A549 (cell line): ENCODE measurements at regions not wholly inside any gene's neighbourhood (a gene's known extent, or its start where the extent isn't known, plus 50 kb on each side); places are given as distances from the start of the nearest gene placed in this dataset.

Experiments
- ATAC-seq, 2 experiments: fragments of 200-7000 bp in 1 of 2; fragments of >200 bp in 1 of 2; cut with Nextera tagmentation in 1 of 2; cut with Tn5 transposase in 1 of 2; 3 replicates each; pipeline versions ENCODE4 v1.8.0 to v1.9.1; 2018 to 2020; ENCODE audit warnings: mild to moderate bottlenecking in 1 of 2, moderate library complexity in 1 of 2
- CTCF ChIA-PET: fragments of 300-600 bp; sonication (Branson Sonifier 250); formaldehyde crosslinking; extraction: SDS; loops from one replicate; lab custom pipeline; 2021; ENCODE audit warnings: antibody characterized with exemption, inconsistent platforms; lab: Yijun Ruan, JAX
- POLR2A ChIA-PET: fragments of 350-600 bp; formaldehyde crosslinking; extraction: SDS; loops from one replicate; lab custom pipeline; 2021; ENCODE audit warnings: antibody characterized with exemption, inconsistent platforms; lab: Yijun Ruan, JAX
- DNase-seq, 2 experiments: peaks; one replicate each; pipeline versions ENCODE4 v3.0.0 to v3.0.0-alpha.2; 2011 to 2016; ENCODE audit warnings: low read depth in 1 of 2, low spot score in 1 of 2
- FAIRE-seq: peaks from 2 replicates; lab custom pipeline; 2011; peaks lifted over from hg19 to GRCh38; lab: Jason Lieb, UNC
- H3K27ac ChIP-seq, 2 experiments: fragments of >200 bp; sonication (Bioruptor Twin); formaldehyde crosslinking; 3 replicates each; pipeline ENCODE4 v1.5.1; 2016 to 2017
- H3K4me1 ChIP-seq: fragments of >200 bp; sonication (Bioruptor Twin); formaldehyde crosslinking; 3 replicates; pipeline ENCODE4 v1.6.1; 2016
- H3K4me2 ChIP-seq: fragments of >200 bp; sonication (Bioruptor Twin); formaldehyde crosslinking; 3 replicates; pipeline ENCODE4 v1.6.1; 2016
- H3K4me3 ChIP-seq: fragments of >200 bp; sonication (Bioruptor Twin); formaldehyde crosslinking; 3 replicates; pipeline ENCODE4 v1.5.1; 2016
- H3K9me3 ChIP-seq: fragments of >200 bp; sonication (Bioruptor Twin); formaldehyde crosslinking; 3 replicates; pipeline ENCODE4 v1.6.1; 2016
- BHLHE40 ChIP-seq: IDR thresholded peaks from 2 replicates; pipeline ENCODE4 v1.6.1; 2012; ENCODE audit warnings: low read depth, low read length, inconsistent platforms
- CBX2 ChIP-seq: fragments of 200-600 bp; sonication (generic); IDR thresholded peaks from 2 replicates; pipeline ENCODE4 v1.6.1; 2016; ENCODE audit warnings: low read depth, mild to moderate bottlenecking, borderline replicate concordance
- CBX8 ChIP-seq: fragments of 200-600 bp; sonication (generic); IDR thresholded peaks from 2 replicates; pipeline ENCODE4 v1.6.1; 2016
- CHD4 ChIP-seq: fragments of 200-600 bp; sonication (generic); IDR thresholded peaks from 2 replicates; pipeline ENCODE4 v1.6.1; 2016; ENCODE audit warnings: antibody characterized with exemption, mild to moderate bottlenecking, borderline replicate concordance
- EHF ChIP-seq: fragments of 250-450 bp; sonication (Bioruptor Pico); IDR thresholded peaks from 2 replicates; pipeline ENCODE4 v1.5.0; 2020; ENCODE audit warnings: mild to moderate bottlenecking
- EHMT2 ChIP-seq: fragments of 200-600 bp; sonication (generic); IDR thresholded peaks from 2 replicates; pipeline ENCODE4 v1.6.1; 2016; ENCODE audit warnings: antibody characterized with exemption, low read depth, mild to moderate bottlenecking, moderate library complexity
- ESRRA ChIP-seq: fragments of 150-350 bp; IDR thresholded peaks from 2 replicates; pipeline ENCODE4 v1.6.1; 2014; ENCODE audit warnings: mild to moderate bottlenecking, low read length, borderline replicate concordance
- FOSB ChIP-seq: fragments of 250-450 bp; sonication (Bioruptor Pico); IDR thresholded peaks from 2 replicates; pipeline ENCODE4 v1.5.0; 2020; ENCODE audit warnings: mild to moderate bottlenecking, moderate library complexity
- FOXS1 ChIP-seq: fragments of 250-450 bp; sonication (Bioruptor Pico); IDR thresholded peaks from 2 replicates; pipeline ENCODE4 v1.5.0; 2020; ENCODE audit warnings: mild to moderate bottlenecking, moderate library complexity
- HDAC2 ChIP-seq: fragments of 200-600 bp; sonication (generic); IDR thresholded peaks from 2 replicates; pipeline ENCODE4 v1.6.1; 2016
- HES2 ChIP-seq: fragments of >200 bp; sonication (Bioruptor Twin); formaldehyde crosslinking; IDR thresholded peaks from 2 replicates; pipeline ENCODE4 v1.6.1; 2016
- HEYL ChIP-seq: fragments of 250-450 bp; sonication (Bioruptor Pico); IDR thresholded peaks from 2 replicates; pipeline ENCODE4 v1.8.0; 2021; ENCODE audit warnings: mild to moderate bottlenecking, moderate library complexity
- HOXB5 ChIP-seq: fragments of 250-450 bp; sonication (Bioruptor Pico); IDR thresholded peaks from 2 replicates; pipeline ENCODE4 v1.5.0; 2020; ENCODE audit warnings: mild to moderate bottlenecking, moderate library complexity
- JUNB ChIP-seq: fragments of >200 bp; sonication (Bioruptor Twin); formaldehyde crosslinking; IDR thresholded peaks from 2 replicates; pipeline ENCODE4 v1.6.1; 2016
- NFE2L2 ChIP-seq: fragments of 150-350 bp; conservative IDR thresholded peaks from 2 replicates; pipeline ENCODE4 v1.6.1; 2014; ENCODE audit warnings: low read length
- NR3C1 ChIP-seq: fragments of >200 bp; sonication (Bioruptor Twin); formaldehyde crosslinking; IDR thresholded peaks from 3 replicates; pipeline ENCODE4 v1.6.1; 2017
- RARB ChIP-seq: fragments of 250-450 bp; sonication (Bioruptor Pico); IDR thresholded peaks from 2 replicates; pipeline ENCODE4 v1.8.0; 2021; ENCODE audit warnings: mild to moderate bottlenecking, moderate library complexity
- RCOR1 ChIP-seq: fragments of 150-350 bp; IDR thresholded peaks from 2 replicates; pipeline ENCODE4 v1.6.1; 2014; ENCODE audit warnings: antibody characterized with exemption, low read length, low read depth
- RNF2 ChIP-seq: fragments of 200-600 bp; sonication (generic); IDR thresholded peaks from 2 replicates; pipeline ENCODE4 v1.6.1; 2016; ENCODE audit warnings: low read depth, mild to moderate bottlenecking, antibody characterized with exemption, moderate library complexity, borderline replicate concordance
- SREBF2 ChIP-seq: fragments of 450-650 bp; IDR thresholded peaks from 2 replicates; pipeline ENCODE4 v1.6.1; 2014; ENCODE audit warnings: mild to moderate bottlenecking, moderate library complexity
- USF2 ChIP-seq: fragments of 450-650 bp; IDR thresholded peaks from 2 replicates; pipeline ENCODE4 v1.6.1; 2014; ENCODE audit warnings: antibody characterized with exemption
- ZFP36 ChIP-seq: fragments of 450-650 bp; IDR thresholded peaks from 2 replicates; pipeline ENCODE4 v1.6.1; 2014; ENCODE audit warnings: borderline replicate concordance; ENCODE audit not compliant: partially characterized antibody
- ZNF302 ChIP-seq: fragments of 250-450 bp; sonication (Bioruptor Pico); IDR thresholded peaks from 2 replicates; pipeline ENCODE4 v1.9.0; 2021; ENCODE audit warnings: inconsistent platforms, mild to moderate bottlenecking, moderate library complexity
- WGBS: methylation state at CpG from one replicate; pipeline ENCODE4 v1.1.6; 2017; ENCODE audit errors: missing lambda C conversion rate; 5-methylcytosine and 5-hydroxymethylcytosine counted together
- TF ChIP-seq, protein P1 (sequence below): fragments of 200-600 bp; sonication (generic); IDR thresholded peaks from 2 replicates; pipeline ENCODE4 v1.6.1; 2016; ENCODE audit warnings: antibody characterized with exemption, mild to moderate bottlenecking, moderate library complexity
- TF ChIP-seq, protein P2 (sequence below): IDR thresholded peaks from 2 replicates; pipeline ENCODE4 v1.6.1; 2012
- TF ChIP-seq, protein P3 (sequence below): IDR thresholded peaks from 2 replicates; pipeline ENCODE4 v1.6.1; 2012; ENCODE audit warnings: low read depth, borderline replicate concordance

- TF ChIP-seq HES2 (no peak), ESRRA (no peak), NR3C1 (no peak)
Observed at GRCh38 chr2:180336550-180336949, 329.5 kb upstream of the CWC22 start (continued).

- ChIA-PET CTCF (no interaction called here), POLR2A (no interaction called here)
- ATAC-seq (no peak), DNase-seq (no peak), FAIRE-seq (no peak)
- H3K4me3 ChIP-seq: no peak overlapping the region
- no peak overlapping the region for H3K4me2 ChIP-seq
- H3K9me3 ChIP-seq: 0 out of 3 replicates have a peak, but pooled peaks cover 9% of the 10 kb centered on the region
- no peaks in the 10 kb centered on the region for H3K4me1 ChIP-seq
- TF ChIP-seq, protein P1, sequence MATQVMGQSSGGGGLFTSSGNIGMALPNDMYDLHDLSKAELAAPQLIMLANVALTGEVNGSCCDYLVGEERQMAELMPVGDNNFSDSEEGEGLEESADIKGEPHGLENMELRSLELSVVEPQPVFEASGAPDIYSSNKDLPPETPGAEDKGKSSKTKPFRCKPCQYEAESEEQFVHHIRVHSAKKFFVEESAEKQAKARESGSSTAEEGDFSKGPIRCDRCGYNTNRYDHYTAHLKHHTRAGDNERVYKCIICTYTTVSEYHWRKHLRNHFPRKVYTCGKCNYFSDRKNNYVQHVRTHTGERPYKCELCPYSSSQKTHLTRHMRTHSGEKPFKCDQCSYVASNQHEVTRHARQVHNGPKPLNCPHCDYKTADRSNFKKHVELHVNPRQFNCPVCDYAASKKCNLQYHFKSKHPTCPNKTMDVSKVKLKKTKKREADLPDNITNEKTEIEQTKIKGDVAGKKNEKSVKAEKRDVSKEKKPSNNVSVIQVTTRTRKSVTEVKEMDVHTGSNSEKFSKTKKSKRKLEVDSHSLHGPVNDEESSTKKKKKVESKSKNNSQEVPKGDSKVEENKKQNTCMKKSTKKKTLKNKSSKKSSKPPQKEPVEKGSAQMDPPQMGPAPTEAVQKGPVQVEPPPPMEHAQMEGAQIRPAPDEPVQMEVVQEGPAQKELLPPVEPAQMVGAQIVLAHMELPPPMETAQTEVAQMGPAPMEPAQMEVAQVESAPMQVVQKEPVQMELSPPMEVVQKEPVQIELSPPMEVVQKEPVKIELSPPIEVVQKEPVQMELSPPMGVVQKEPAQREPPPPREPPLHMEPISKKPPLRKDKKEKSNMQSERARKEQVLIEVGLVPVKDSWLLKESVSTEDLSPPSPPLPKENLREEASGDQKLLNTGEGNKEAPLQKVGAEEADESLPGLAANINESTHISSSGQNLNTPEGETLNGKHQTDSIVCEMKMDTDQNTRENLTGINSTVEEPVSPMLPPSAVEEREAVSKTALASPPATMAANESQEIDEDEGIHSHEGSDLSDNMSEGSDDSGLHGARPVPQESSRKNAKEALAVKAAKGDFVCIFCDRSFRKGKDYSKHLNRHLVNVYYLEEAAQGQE: no peak
- no peak for TF ChIP-seq HEYL (CRISPR knock-in tag)
- TF ChIP-seq ZFP36: no peak
- TF ChIP-seq, protein P2, sequence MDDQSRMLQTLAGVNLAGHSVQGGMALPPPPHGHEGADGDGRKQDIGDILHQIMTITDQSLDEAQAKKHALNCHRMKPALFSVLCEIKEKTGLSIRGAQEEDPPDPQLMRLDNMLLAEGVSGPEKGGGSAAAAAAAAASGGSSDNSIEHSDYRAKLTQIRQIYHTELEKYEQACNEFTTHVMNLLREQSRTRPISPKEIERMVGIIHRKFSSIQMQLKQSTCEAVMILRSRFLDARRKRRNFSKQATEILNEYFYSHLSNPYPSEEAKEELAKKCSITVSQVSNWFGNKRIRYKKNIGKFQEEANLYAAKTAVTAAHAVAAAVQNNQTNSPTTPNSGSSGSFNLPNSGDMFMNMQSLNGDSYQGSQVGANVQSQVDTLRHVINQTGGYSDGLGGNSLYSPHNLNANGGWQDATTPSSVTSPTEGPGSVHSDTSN: no peak
- no peak for TF ChIP-seq ZNF302 (CRISPR knock-in tag)
- no peak for TF ChIP-seq RCOR1
- TF ChIP-seq EHMT2: no peak
- H3K27ac ChIP-seq: no peak overlapping the region
- WGBS: 22% methylated on average over 3 of the region's 3 CpGs
Observed at GRCh38 chr2:180334514-180334913, 327.4 kb upstream of the CWC22 start.

- TF ChIP-seq USF2 (no peak), EHF (CRISPR knock-in tag) (no peak), SREBF2 (no peak), HEYL (CRISPR knock-in tag) (no peak), FOXS1 (CRISPR knock-in tag) (no peak), HOXB5 (CRISPR knock-in tag) (no peak), CBX8 (no peak), RNF2 (no peak), NFE2L2 (no peak), JUNB (no peak), CHD4 (no peak), HDAC2 (no peak), RARB (CRISPR knock-in tag) (no peak), BHLHE40 (no peak), CBX2 (no peak), EHMT2 (no peak), FOSB (CRISPR knock-in tag) (no peak), NR3C1 (no peak)
- TF ChIP-seq, protein P3, sequence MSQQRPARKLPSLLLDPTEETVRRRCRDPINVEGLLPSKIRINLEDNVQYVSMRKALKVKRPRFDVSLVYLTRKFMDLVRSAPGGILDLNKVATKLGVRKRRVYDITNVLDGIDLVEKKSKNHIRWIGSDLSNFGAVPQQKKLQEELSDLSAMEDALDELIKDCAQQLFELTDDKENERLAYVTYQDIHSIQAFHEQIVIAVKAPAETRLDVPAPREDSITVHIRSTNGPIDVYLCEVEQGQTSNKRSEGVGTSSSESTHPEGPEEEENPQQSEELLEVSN: no peak
- TF ChIP-seq, protein P2: no peak
- TF ChIP-seq, all 56 proteins: peak for 0
- no peak overlapping the region for H3K4me2 ChIP-seq
- H3K27ac ChIP-seq: no peak overlapping the region
- ChIA-PET CTCF (no interaction called here), POLR2A (no interaction called here)
- H3K4me1 ChIP-seq: no peaks in the 10 kb centered on the region
- DNase-seq (no peak), FAIRE-seq (no peak), ATAC-seq (no peak)
- H3K4me3 ChIP-seq: no peak overlapping the region
- 18% methylated on average over 1 of the region's 1 CpG for WGBS
- 0 out of 3 replicates have a peak, but pooled peaks cover 3% of the 10 kb centered on the region for H3K9me3 ChIP-seq
Observed at GRCh38 chr2:180328795-180329422, 321.8 kb upstream of the CWC22 start.
